Neuronal stem cell (in vitro differentiated cells): ENCODE measurements at regions not wholly inside any gene's neighbourhood (a gene's known extent, or its start where the extent isn't known, plus 50 kb on each side); places are given as distances from the start of the nearest gene placed in this dataset.

Source experiments
- DNase-seq: peaks from one replicate; pipeline ENCODE4 v3.0.0-alpha.2; 2013; ENCODE audit warnings: low spot score
- H2AFZ ChIP-seq: one replicate; pipeline ENCODE4 v1.6.1; 2013; ENCODE audit warnings: mild to moderate bottlenecking, low read length, inconsistent platforms
- H2AK5ac ChIP-seq: 2 replicates; pipeline ENCODE4 v1.6.1; 2013; ENCODE audit warnings: low read depth, mild to moderate bottlenecking, inconsistent platforms, low read length, moderate library complexity, mixed read lengths
- H2BK120ac ChIP-seq: 2 replicates; pipeline ENCODE4 v1.6.1; 2013; ENCODE audit warnings: low read depth, mild to moderate bottlenecking, inconsistent platforms, low read length, moderate library complexity, mixed read lengths
- H2BK12ac ChIP-seq: one replicate; pipeline ENCODE4 v1.6.1; 2013; ENCODE audit warnings: low read length, inconsistent platforms
- H2BK15ac ChIP-seq: 2 replicates; pipeline ENCODE4 v1.6.1; 2013; ENCODE audit warnings: mild to moderate bottlenecking, low read length, inconsistent platforms, mixed read lengths
- H2BK5ac ChIP-seq: one replicate; pipeline ENCODE4 v1.6.1; 2013; ENCODE audit warnings: inconsistent platforms, mild to moderate bottlenecking, low read length, moderate library complexity
- H3K14ac ChIP-seq: one replicate; pipeline ENCODE4 v1.6.1; 2013; ENCODE audit warnings: low read length, inconsistent platforms
- H3K18ac ChIP-seq: 2 replicates; pipeline ENCODE4 v1.6.1; 2013; ENCODE audit warnings: low read length, inconsistent platforms
- H3K23ac ChIP-seq: 2 replicates; pipeline ENCODE4 v1.6.1; 2013; ENCODE audit warnings: low read depth, mild to moderate bottlenecking, mixed read lengths, low read length, inconsistent platforms; ENCODE audit not compliant: poor library complexity
- H3K27ac ChIP-seq: replicated peaks from 3 replicates; pipeline ENCODE4 v1.5.1; 2013; ENCODE audit warnings: low read length, inconsistent platforms
- H3K27me3 ChIP-seq, 3 experiments: 2 replicates each; pipeline ENCODE4 v1.6.1; 2013; ENCODE audit warnings: low read length in 3 of 3, mild to moderate bottlenecking in 2 of 3, inconsistent platforms in 1 of 3, low read depth in 1 of 3, mixed read lengths in 1 of 3, moderate library complexity in 1 of 3; ENCODE audit not compliant: control insufficient read depth in 3 of 3, insufficient read depth in 3 of 3
- H3K36me3 ChIP-seq, 2 donors: replicated peaks in 1 of 2; 2 replicates each; pipeline ENCODE4 v1.6.1; 2013; ENCODE audit warnings: low read length in 2 of 2; ENCODE audit not compliant: control insufficient read depth in 2 of 2, insufficient read depth in 2 of 2
- H3K4ac ChIP-seq: 2 replicates; pipeline ENCODE4 v1.6.1; 2013; ENCODE audit warnings: inconsistent platforms, mild to moderate bottlenecking, low read length, moderate library complexity
- H3K4me1 ChIP-seq, 2 donors: 1 replicate in 1 of 2; 2 replicates in 1 of 2; pipeline ENCODE4 v1.6.1; 2013; ENCODE audit warnings: low read length in 2 of 2, low read depth in 1 of 2; ENCODE audit not compliant: control insufficient read depth in 2 of 2, insufficient read depth in 1 of 2
- H3K4me2 ChIP-seq: one replicate; pipeline ENCODE4 v1.6.1; 2013; ENCODE audit warnings: mild to moderate bottlenecking, low read length, inconsistent platforms; ENCODE audit not compliant: insufficient read depth, poor library complexity, severe bottlenecking
- H3K4me3 ChIP-seq, 2 donors: 2 replicates each; pipeline ENCODE4 v1.5.1; 2013; ENCODE audit warnings: low read length in 2 of 2, mild to moderate bottlenecking in 2 of 2, inconsistent platforms in 1 of 2, moderate library complexity in 1 of 2
- H3K79me1 ChIP-seq: one replicate; pipeline ENCODE4 v1.6.1; 2013; ENCODE audit warnings: low read depth, mild to moderate bottlenecking, inconsistent platforms, low read length, moderate library complexity
- H3K9ac ChIP-seq: one replicate; pipeline ENCODE4 v1.6.1; 2013; ENCODE audit warnings: mild to moderate bottlenecking, low read depth, low read length, inconsistent platforms; ENCODE audit not compliant: poor library complexity
- H3K9me3 ChIP-seq, 2 donors: replicated peaks in 1 of 2; 2 replicates each; pipeline versions ENCODE3 to v1.6.1; 2013; ENCODE audit warnings: low read length in 2 of 2, mild to moderate bottlenecking in 2 of 2, inconsistent platforms in 1 of 2, low read depth in 1 of 2, mixed read lengths in 1 of 2, moderate library complexity in 1 of 2; ENCODE audit not compliant: control insufficient read depth in 2 of 2, insufficient read depth in 1 of 2
- H4K8ac ChIP-seq: one replicate; pipeline ENCODE4 v1.6.1; 2013; ENCODE audit warnings: low read depth, mild to moderate bottlenecking, inconsistent platforms, low read length, moderate library complexity
- H4K91ac ChIP-seq: one replicate; pipeline ENCODE4 v1.6.1; 2013; ENCODE audit warnings: low read length, low read depth, mild to moderate bottlenecking, inconsistent platforms; ENCODE audit not compliant: poor library complexity
- WGBS, 2 donors: extraction: QIAGEN DNeasy Blood & Tissue Kit; methylation state at CpG; one replicate each; pipeline ENCODE4 v1.1.7; 2013; ENCODE audit warnings: missing lambda C conversion rate in 2 of 2, mixed read lengths in 1 of 2; ENCODE audit not compliant: insufficient read length in 2 of 2, insufficient replicate concordance in 1 of 2; ENCODE audit errors: extremely low coverage in 2 of 2; 5-methylcytosine and 5-hydroxymethylcytosine counted together

- no peak overlapping the region for H3K4me2 ChIP-seq
- H3K4me1 ChIP-seq: no peaks in the 10 kb centered on the region
- no peak overlapping the region for H4K8ac ChIP-seq
- no peak overlapping the region for H2BK5ac ChIP-seq
- no peaks in the 10 kb centered on the region for H3K79me1 ChIP-seq
- no peak overlapping the region for H2BK120ac ChIP-seq
- no peaks in the 10 kb centered on the region for H3K9me3 ChIP-seq
- no peaks in the 10 kb centered on the region for H3K27me3 ChIP-seq
- no peaks in the 10 kb centered on the region for H3K36me3 ChIP-seq
- H3K14ac ChIP-seq: no peak overlapping the region
- no peak overlapping the region for H2AK5ac ChIP-seq
- H3K18ac ChIP-seq: no peak overlapping the region
- no peak overlapping the region for H3K23ac ChIP-seq
- H3K4me3 ChIP-seq: no peak overlapping the region
- no CpG with 5 or more reads among the region's 3 CpGs for WGBS, 2 donors
- no peak for DNase-seq
- no peak overlapping the region for H2BK12ac ChIP-seq
- H3K27ac ChIP-seq: no peak overlapping the region
- no peak overlapping the region for H4K91ac ChIP-seq
- no peak overlapping the region for H3K9ac ChIP-seq
- no peak overlapping the region for H2BK15ac ChIP-seq
- no peak overlapping the region for H2AFZ ChIP-seq
- H3K4ac ChIP-seq: no peak overlapping the region
These were observed 69.5 kb upstream of the LMO3 start for GRCh38 chr12:16675438-16675837.

- H3K4me1 ChIP-seq: no peaks in the 10 kb centered on the region
These were observed 68.9 kb upstream of the LMO3 start for GRCh38 chr12:16674885-16675284.

GRCh38 chr12:16670456-16671050 is 64.6 kb upstream of the LMO3 start:
- Histone ChIP-seq H3K27ac (no peak overlapping the region), H3K4me3 (no peak overlapping the region), H3K14ac (no peak overlapping the region), H3K4me1 (peaks cover 0 to 3% of the 10 kb centered on the region in 2 donors), H3K27me3 (no peaks in the 10 kb centered on the region), H4K91ac (no peak overlapping the region), H3K36me3 (no peaks in the 10 kb centered on the region), H4K8ac (no peak overlapping the region), H2BK120ac (no peak overlapping the region), H2AK5ac (no peak overlapping the region), H3K4me2 (no peak overlapping the region), H3K79me1 (no peaks in the 10 kb centered on the region), H2BK5ac (no peak overlapping the region), H3K9me3 (no peaks in the 10 kb centered on the region), H3K4ac (no peak overlapping the region), H2AFZ (no peak overlapping the region), H2BK12ac (no peak overlapping the region), H3K23ac (no peak overlapping the region), H2BK15ac (no peak overlapping the region), H3K9ac (no peak overlapping the region), H3K18ac (no peak overlapping the region)
- DNase-seq: no peak
- WGBS, 2 donors: no CpG with 5 or more reads among the region's 2 CpGs

More at GRCh38 chr12:16674885-16675284, 68.9 kb upstream of the LMO3 start:
- H3K27ac ChIP-seq: no peak overlapping the region
- no peak overlapping the region for H2BK120ac ChIP-seq
- no CpG with 5 or more reads among the region's 2 CpGs for WGBS, 2 donors
- no peak overlapping the region for H4K8ac ChIP-seq
- no peak overlapping the region for H3K4me2 ChIP-seq
- H2AK5ac ChIP-seq: no peak overlapping the region
- H4K91ac ChIP-seq: no peak overlapping the region
- no peak overlapping the region for H3K4me3 ChIP-seq
- no peak overlapping the region for H3K23ac ChIP-seq
- H3K9me3 ChIP-seq: no peaks in the 10 kb centered on the region
- H2BK12ac ChIP-seq: no peak overlapping the region
- no peaks in the 10 kb centered on the region for H3K79me1 ChIP-seq
- no peaks in the 10 kb centered on the region for H3K27me3 ChIP-seq
- H3K36me3 ChIP-seq: no peaks in the 10 kb centered on the region
- H3K9ac ChIP-seq: no peak overlapping the region
- no peak overlapping the region for H2AFZ ChIP-seq
- no peak overlapping the region for H3K4ac ChIP-seq
- H3K14ac ChIP-seq: no peak overlapping the region
- H2BK5ac ChIP-seq: no peak overlapping the region
- H3K18ac ChIP-seq: no peak overlapping the region
- no peak for DNase-seq
- H2BK15ac ChIP-seq: no peak overlapping the region

GRCh38 chr12:16669756-16670155 is 63.8 kb upstream of the LMO3 start:
- Histone ChIP-seq H2BK120ac (no peak overlapping the region), H3K27me3 (no peaks in the 10 kb centered on the region), H2BK5ac (no peak overlapping the region), H3K4me1 (peaks cover 0 to 3% of the 10 kb centered on the region in 2 donors), H3K4me2 (no peak overlapping the region), H3K9ac (no peak overlapping the region), H4K8ac (no peak overlapping the region), H2AK5ac (no peak overlapping the region), H3K9me3 (no peaks in the 10 kb centered on the region), H3K79me1 (no peaks in the 10 kb centered on the region), H3K27ac (no peak overlapping the region), H3K4ac (no peak overlapping the region), H3K14ac (no peak overlapping the region), H2AFZ (no peak overlapping the region), H2BK12ac (no peak overlapping the region), H2BK15ac (no peak overlapping the region), H3K4me3 (no peak overlapping the region), H3K23ac (no peak overlapping the region), H4K91ac (no peak overlapping the region), H3K36me3 (no peaks in the 10 kb centered on the region), H3K18ac (no peak overlapping the region)
- no peak for DNase-seq
- no CpG with 5 or more reads among the region's 1 CpG for WGBS, 2 donors
